T-helper 2 cell treated with Interferon-gamma antibody and Interleukin-4, amounts not matched to agents 100 ng/mL and 5 ng/mL, for 36 hours (primary cell): ENCODE measurements at regions not wholly inside any gene's neighbourhood (a gene's known extent, or its start where the extent isn't known, plus 50 kb on each side); places are given as distances from the start of the nearest gene placed in this dataset.
"Not testable (repeated sequence)": the region's sequence is repeated elsewhere in the genome, so short reads cannot be mapped to it uniquely, and the experiment has no call there.

Experiments
- intact Hi-C: fragments of 100-400 bp; cut with micrococcal nuclease; formaldehyde crosslinking; loops from one replicate; pipeline ENCODE4 v1.15.1; 2023

DNA sequence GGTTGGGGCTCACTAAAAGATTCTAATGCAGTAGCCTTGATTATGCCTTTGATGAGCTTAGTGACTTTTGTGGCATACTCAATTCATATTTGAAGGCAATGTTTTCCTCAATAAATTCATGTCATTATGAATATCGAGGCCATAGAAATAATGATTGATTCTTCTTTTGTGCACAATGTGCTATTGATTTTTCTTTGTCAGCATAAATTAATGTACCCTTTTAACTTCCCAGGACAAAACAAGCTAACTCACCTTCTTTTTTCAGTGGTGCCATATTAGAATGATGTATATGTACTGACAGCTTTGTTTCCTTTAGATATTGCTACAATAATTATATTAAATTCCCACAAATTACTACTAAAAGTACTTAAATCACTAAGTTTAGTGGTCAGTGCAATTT is 484.3 kb upstream of the HS3ST5 start:
- intact Hi-C loops: no loop called here

GRCh38 chr6:114824409-114824808 is 481.6 kb upstream of the HS3ST5 start:
- intact Hi-C loops: no loop called here

GRCh38 chr6:114816678-114817077 is 473.9 kb upstream of the HS3ST5 start:
- intact Hi-C loops: no loop called here

- intact Hi-C loops: no loop called here
Measured at GRCh38 chr6:114810468-114810867, 467.6 kb upstream of the HS3ST5 start.

GRCh38 chr6:114805426-114805825 is 462.6 kb upstream of the HS3ST5 start:
- intact Hi-C loops: not testable (repeated sequence)

- intact Hi-C loops: no loop called here
Measured at GRCh38 chr6:114796576-114796975, 453.8 kb upstream of the HS3ST5 start.

DNA sequence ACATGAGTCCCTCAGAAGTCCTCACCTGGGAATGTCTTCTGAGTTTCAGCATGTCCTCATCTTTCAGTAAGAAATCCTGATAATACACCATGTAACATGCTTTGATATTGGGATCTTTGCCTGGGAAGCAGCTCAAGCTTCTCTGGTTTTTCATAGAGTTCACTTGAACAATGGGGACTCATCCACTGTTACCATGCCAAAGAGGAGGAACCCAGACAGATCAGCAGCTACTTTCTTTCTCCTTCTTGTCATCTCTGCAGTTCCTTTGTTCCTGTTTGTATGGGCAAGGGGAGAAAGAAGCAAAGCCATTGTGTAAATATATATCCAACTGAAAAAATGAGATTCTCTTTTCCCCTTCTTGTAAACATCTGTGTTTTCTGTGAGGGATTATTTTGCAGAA is 450.6 kb upstream of the HS3ST5 start:
- intact Hi-C loops: no loop called here

DNA sequence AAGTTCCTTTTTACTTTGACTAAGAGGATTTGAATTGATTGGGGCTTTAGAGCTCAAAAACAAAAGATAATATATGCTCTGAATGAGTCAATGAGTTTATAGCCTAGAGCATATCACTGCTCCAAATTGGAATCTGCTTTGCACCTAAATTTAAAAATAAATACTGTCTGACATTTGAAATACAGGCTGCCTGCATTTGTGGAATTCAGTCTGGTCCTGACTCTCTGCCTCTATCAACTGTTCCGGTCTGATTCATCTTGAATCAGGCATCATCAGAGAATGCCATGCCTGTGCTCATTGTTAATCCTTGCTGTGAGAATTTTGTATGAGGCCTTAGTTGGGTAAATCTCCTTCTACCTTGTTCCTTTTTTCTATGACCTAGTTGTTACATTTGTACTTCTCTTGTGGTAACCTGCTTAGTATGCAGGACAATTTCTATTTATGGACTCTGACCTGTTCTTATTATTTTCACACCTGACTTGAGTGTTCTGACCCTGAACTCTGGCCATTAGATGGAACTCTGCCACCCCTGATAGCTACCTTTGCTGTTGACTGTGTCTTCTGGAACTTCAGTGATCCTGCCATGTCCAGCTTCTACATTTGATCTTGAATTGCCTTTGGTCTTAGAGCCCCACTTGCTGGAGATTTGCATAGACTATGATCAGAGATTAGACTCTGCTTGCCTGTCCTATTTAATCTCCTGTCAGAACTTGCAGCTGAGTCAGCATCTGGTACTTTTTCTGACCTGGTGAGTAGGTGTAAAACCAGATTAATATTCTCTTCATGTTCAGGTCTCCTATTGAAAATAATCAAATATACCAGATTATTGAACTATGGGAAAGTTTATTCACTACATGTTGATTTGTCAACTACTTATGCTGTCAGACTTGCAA is 442.7 kb upstream of the HS3ST5 start:
- intact Hi-C loops: no loop called here

DNA sequence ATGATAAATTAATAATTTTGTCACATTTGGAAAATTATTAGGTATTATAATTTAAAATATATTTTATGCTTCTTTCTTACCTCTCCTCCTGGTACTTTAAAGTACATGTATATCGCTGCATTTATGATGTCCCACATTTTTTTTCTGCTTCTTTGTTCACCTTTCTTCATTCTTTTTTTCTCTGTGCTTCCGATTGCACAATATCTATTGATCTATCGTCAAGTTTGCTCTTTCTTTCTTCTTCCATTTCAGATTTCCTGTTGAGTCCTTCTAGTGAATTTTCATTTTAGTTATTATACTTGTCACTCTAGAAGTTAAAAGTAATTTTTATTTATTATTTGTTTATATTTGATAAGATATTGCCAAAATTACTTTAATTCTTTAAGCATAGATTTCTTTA is 441.0 kb upstream of the HS3ST5 start:
- intact Hi-C loops: no loop called here

- intact Hi-C loops: no loop called here
Measured at GRCh38 chr6:114783083-114783482, 440.3 kb upstream of the HS3ST5 start.

GRCh38 chr6:114764866-114765265 is 422.0 kb upstream of the HS3ST5 start:
- intact Hi-C loops: no loop called here

DNA sequence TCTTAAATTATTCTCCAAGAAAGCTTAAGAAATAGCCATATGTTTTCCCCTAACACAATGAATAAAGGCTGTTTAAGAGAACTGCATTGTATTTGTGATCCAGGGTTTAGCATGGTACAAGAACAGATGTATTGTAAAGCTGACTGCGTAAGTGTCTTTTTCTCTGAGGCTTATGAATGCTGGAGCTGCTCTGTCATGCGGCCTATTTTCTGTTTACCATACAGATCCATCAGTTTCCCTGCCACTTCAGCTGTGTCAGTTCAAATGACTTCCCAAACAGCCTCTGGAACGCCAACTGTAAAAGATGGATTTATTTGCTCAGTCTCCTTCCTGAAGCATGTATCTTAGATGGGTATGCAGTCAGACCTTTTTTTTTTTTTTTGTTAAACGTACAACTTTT is 419.3 kb upstream of the HS3ST5 start:
- intact Hi-C loops: no loop called here

GRCh38 chr6:114747995-114748625 is 405.3 kb upstream of the HS3ST5 start:
- intact Hi-C loops: loop anchor here (5.0 kb wide), 1 partner anchor 1349 kb away; no protein-coding TSS in a partner anchor

DNA sequence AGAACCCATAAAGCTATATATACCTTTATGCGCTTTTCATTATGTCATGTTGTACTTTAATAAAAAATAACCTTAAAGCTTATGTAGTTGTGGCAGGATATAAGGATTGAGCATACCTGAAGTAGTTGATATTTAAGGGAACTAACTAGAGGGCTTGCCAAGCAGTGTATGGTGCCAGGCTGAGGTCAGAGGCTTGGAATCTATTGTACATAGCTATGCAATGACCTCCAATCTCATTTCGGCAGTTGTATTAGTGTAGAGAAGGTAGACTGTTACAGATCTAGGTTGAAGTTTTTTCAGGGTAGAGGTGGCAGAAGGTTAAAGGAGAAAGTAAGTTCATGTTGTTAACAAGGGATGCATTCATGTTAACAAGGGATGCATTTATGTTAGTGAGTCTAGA is 397.7 kb upstream of the HS3ST5 start:
- intact Hi-C loops: no loop called here

- intact Hi-C loops: no loop called here
Measured at GRCh38 chr6:114739656-114740055, 396.8 kb upstream of the HS3ST5 start.

DNA sequence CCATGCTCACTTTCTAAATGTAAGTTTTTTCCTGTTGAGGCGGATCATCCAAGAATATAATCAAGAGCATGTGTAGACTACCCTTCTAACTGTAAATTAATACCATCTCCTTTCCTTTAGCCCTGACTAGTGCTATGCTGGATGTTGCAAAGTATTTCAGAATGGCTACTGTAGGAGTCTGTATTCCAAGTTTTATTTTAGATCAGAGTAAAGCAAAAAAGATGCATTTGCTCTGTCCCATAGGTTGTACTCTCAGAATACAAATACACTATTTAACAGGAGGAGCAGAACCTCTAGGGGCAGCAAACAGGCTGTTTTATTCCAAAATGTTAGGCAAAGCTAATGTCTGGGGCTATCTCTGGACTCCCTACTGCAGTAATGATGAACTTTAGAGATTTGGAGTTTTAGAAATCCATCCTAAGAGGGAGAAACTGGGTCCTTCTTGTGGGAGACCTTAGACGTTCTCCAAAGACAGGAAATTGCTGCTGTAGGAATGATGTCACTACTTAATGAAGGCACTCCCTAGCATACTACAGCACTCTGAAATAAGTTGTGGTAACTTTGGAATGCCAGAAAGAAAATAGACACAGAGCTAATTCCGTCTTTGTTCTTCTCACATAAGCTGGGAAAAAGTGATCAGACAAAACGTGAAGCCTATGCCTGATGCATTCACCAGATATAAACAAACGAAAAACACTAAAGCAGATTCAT is 392.4 kb upstream of the HS3ST5 start:
- intact Hi-C loops: no loop called here

DNA sequence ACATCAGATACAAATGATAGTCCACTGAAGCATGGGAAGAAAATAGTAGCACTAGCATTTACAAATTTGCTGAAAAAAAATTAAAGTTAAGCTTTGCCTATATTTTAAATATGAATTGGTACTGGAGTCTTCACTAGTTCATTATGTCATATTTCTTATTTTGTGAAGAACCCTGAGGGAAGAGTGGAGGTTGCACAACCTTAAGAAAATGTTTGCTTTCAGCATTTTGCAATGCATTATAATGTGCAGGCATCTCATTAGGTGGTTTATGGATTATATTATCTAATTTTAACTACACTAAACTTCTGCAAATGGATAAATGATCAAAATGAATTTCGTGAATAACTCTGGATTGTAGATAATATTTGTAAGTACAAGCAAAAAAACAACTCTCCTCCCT is 390.8 kb upstream of the HS3ST5 start:
- intact Hi-C loops: no loop called here

- intact Hi-C loops: no loop called here
Measured at GRCh38 chr6:114718716-114719270, 376.0 kb upstream of the HS3ST5 start.

GRCh38 chr6:114718186-114718585 is 375.4 kb upstream of the HS3ST5 start:
- intact Hi-C loops: no loop called here

GRCh38 chr6:114714836-114715507 is 372.1 kb upstream of the HS3ST5 start:
- intact Hi-C loops: no loop called here

GRCh38 chr6:114713690-114714089 is 370.9 kb upstream of the HS3ST5 start:
- intact Hi-C loops: no loop called here
